SK-N-MC (cell line): ENCODE measurements at regions not wholly inside any gene's neighbourhood (a gene's known extent, or its start where the extent isn't known, plus 50 kb on each side); places are given as distances from the start of the nearest gene placed in this dataset.

Source experiments
- EZH2 ChIP-seq: fragments of 200-600 bp; sonication (generic); IDR thresholded peaks from one replicate; pipeline ENCODE4 v1.6.1; 2017; ENCODE audit warnings: antibody characterized with exemption
- FOXP2 ChIP-seq: optimal IDR thresholded peaks from 2 replicates; pipeline ENCODE3; 2011; ENCODE audit warnings: mild to moderate bottlenecking, moderate library complexity; ENCODE audit not compliant: insufficient read depth; ENCODE audit errors: extremely low read length, control extremely low read depth
- POLR2AphosphoS5 ChIP-seq: IDR thresholded peaks from 2 replicates; pipeline ENCODE4 v1.6.1; 2012; ENCODE audit warnings: mild to moderate bottlenecking, low read depth, low read length, borderline replicate concordance

GRCh38 chr3:6105187-6105586 lies 755.7 kb upstream of the GRM7 start:
- TF ChIP-seq POLR2AphosphoS5 (no peak), EZH2 (no peak), FOXP2 (no peak)
